ENCODE measurements at regions not wholly inside any gene's neighbourhood (a gene's known extent, or its start where the extent isn't known, plus 50 kb on each side); places are given as distances from the start of the nearest gene placed in this dataset.

GRCh38 chr13:31060220-31060619 is 101.5 kb downstream of the HSPH1 start (continued):
- TF ChIP-seq ZNF462 (CRISPR knock-in tag; IDR thresholded peaks at IDR 0.05) (no peak), ZNF114 (CRISPR knock-in tag; IDR thresholded peaks at IDR 0.05) (no peak), STAT1 (IDR thresholded peaks at IDR 0.05; ENCODE audit: unreplicated experiment) (no peak)

- Histone ChIP-seq H4K20me1 (replicated peaks; ENCODE audit: insufficient read depth) (no peaks in the 10 kb centered on the region), H3K79me2 (replicated peaks; ENCODE audit: insufficient read depth) (no peaks in the 10 kb centered on the region), H2AFZ (no peak overlapping the region), H3K4me1 (ENCODE audit: insufficient read depth) (no peaks in the 10 kb centered on the region), H3K27me3 (ENCODE audit: insufficient read depth) (no peaks in the 10 kb centered on the region), H3K4me2 (no peak overlapping the region), H3K36me3 (ENCODE audit: insufficient read depth) (no peaks in the 10 kb centered on the region), H3K4me3 (no peak overlapping the region), H3K9me2 (ENCODE audit: insufficient read depth) (peaks cover 5% of the 10 kb centered on the region; the same call in 1 of the 2 replicates), H3F3A (replicated peaks; ENCODE audit: low read depth) (no peaks in the 10 kb centered on the region), H3K27ac (ENCODE audit: low read depth) (no peak overlapping the region)
- ATAC-seq = no peak
- Mint-ChIP-seq H3K4me1 (peaks cover 11% of the 10 kb centered on the region), H3K27ac (no peak overlapping the region), H3K9me3 (no peaks in the 10 kb centered on the region), H3K27me3 (ENCODE audit: insufficient read depth, low read depth, poor library complexity) (peaks cover 1% of the 10 kb centered on the region), H3K4me3 (no peak overlapping the region), H3K36me3 (ENCODE audit: low read depth) (no peaks in the 10 kb centered on the region)
- no peak for DNase-seq (ENCODE audit: low spot score)
- no peak for TF ChIP-seq EZH2phosphoT487 (IDR thresholded peaks at IDR 0.05; ENCODE audit: unreplicated experiment)
- no peak for TF ChIP-seq JUNB (IDR thresholded peaks at IDR 0.05; ENCODE audit: unreplicated experiment)
- no peak for TF ChIP-seq ZNF114 (CRISPR knock-in tag; IDR thresholded peaks at IDR 0.05)
- TF ChIP-seq CREB1 (CRISPR knock-in tag; IDR thresholded peaks at IDR 0.05; ENCODE audit: low read depth) = no peak
- TF ChIP-seq REST (IDR thresholded peaks at IDR 0.05; ENCODE audit: unreplicated experiment) = no peak
- no peak for TF ChIP-seq ETS1 (IDR thresholded peaks at IDR 0.05)
- TF ChIP-seq NANOG (IDR thresholded peaks at IDR 0.05; ENCODE audit: borderline replicate concordance) = no peak
- no peak for TF ChIP-seq EZH2 (IDR thresholded peaks at IDR 0.05; ENCODE audit: low read depth, unreplicated experiment)
- TF ChIP-seq ZNF331 (CRISPR knock-in tag; IDR thresholded peaks at IDR 0.05; ENCODE audit: low read depth) = no peak
Measured at GRCh38 chr13:31057403-31058033, 104.2 kb downstream of the HSPH1 start.
